Spleen (tissue), 11 donors: ENCODE measurements at regions not wholly inside any gene's neighbourhood (a gene's known extent, or its start where the extent isn't known, plus 50 kb on each side); places are given as distances from the start of the nearest gene placed in this dataset.
A peak's percentile ranks its signal among the peaks of the same experiment; 100 is the strongest.

Source experiments
- DNase-seq: peaks from one replicate; pipeline ENCODE4 v3.0.0-alpha.2; 2020
- H3K27ac ChIP-seq, 8 donors: fragments of 200-600 bp; sonication (generic) in 7 of 8; 1 replicate in 4 of 8; 2 replicates in 4 of 8; pipeline versions ENCODE4 v1.5.0 to v1.8.0; 2016 to 2021; ENCODE audit warnings: inconsistent platforms in 4 of 8, mild to moderate bottlenecking in 4 of 8, moderate library complexity in 1 of 8
- H3K27me3 ChIP-seq, 7 donors: fragments of 200-600 bp; sonication (generic) in 6 of 7; replicated peaks in 1 of 7; 1 replicate in 4 of 7; 2 replicates in 3 of 7; pipeline versions ENCODE4 v1.5.0 to v1.8.0; 2016 to 2021; ENCODE audit warnings: inconsistent platforms in 3 of 7, mild to moderate bottlenecking in 1 of 7
- H3K36me3 ChIP-seq, 6 donors: fragments of 200-600 bp; sonication (generic) in 5 of 6; 1 replicate in 4 of 6; 2 replicates in 2 of 6; pipeline versions ENCODE4 v1.5.0 to v1.8.0; 2016 to 2021; ENCODE audit warnings: inconsistent platforms in 2 of 6
- H3K4me1 ChIP-seq, 6 donors: fragments of 200-600 bp; sonication (generic) in 5 of 6; 1 replicate in 3 of 6; 2 replicates in 3 of 6; pipeline versions ENCODE4 v1.5.0 to v1.8.0; 2016 to 2021; ENCODE audit warnings: inconsistent platforms in 3 of 6
- H3K4me3 ChIP-seq, 8 donors: fragments of 200-600 bp; sonication (generic) in 7 of 8; 1 replicate in 4 of 8; 2 replicates in 4 of 8; pipeline versions ENCODE4 v1.5.0 to v1.8.0; 2016 to 2021; ENCODE audit warnings: inconsistent platforms in 4 of 8, mild to moderate bottlenecking in 4 of 8, moderate library complexity in 2 of 8
- H3K9me3 ChIP-seq, 8 donors: fragments of 200-600 bp; sonication (generic) in 7 of 8; 1 replicate in 4 of 8; 2 replicates in 4 of 8; pipeline versions ENCODE4 v1.5.0 to v1.8.0; 2016 to 2021; ENCODE audit warnings: inconsistent platforms in 4 of 8
- CTCF ChIP-seq, 11 experiments: fragments of 200-600 bp in 7 of 11; fragments of 450-650 bp in 4 of 11; sonication (generic) in 4 of 11; IDR thresholded peaks in 8 of 11; conservative IDR thresholded peaks in 3 of 11; 1 replicate in 7 of 11; 2 replicates in 4 of 11; pipeline versions ENCODE4 v1.4.0 to v1.8.0; 2016 to 2021; ENCODE audit warnings: antibody characterized with exemption in 11 of 11, inconsistent platforms in 4 of 11, mild to moderate bottlenecking in 1 of 11
- POLR2A ChIP-seq, 3 donors: fragments of 450-650 bp; IDR thresholded peaks; one replicate each; pipeline ENCODE4 v1.5.1; 2017; ENCODE audit warnings: antibody characterized with exemption in 3 of 3, mild to moderate bottlenecking in 1 of 3
- POLR2AphosphoS5 ChIP-seq, 3 donors: sonication (generic); formaldehyde crosslinking; IDR thresholded peaks; one replicate each; pipeline ENCODE4 v1.5.1; 2017; ENCODE audit warnings: antibody characterized with exemption in 3 of 3
- WGBS, 5 donors: extraction: QIAGEN DNeasy Blood & Tissue Kit in 3 of 5; methylation state at CpG; one replicate each; pipeline versions ENCODE4 v1.1.5 to v1.1.7; 2013 to 2018; 5-methylcytosine and 5-hydroxymethylcytosine counted together
- intact Hi-C: fragments of 100-400 bp; cut with DNase I; formaldehyde crosslinking; loops from one replicate; pipeline ENCODE4 v1.15.0; 2023; ENCODE audit warnings: low total_unique reads
- donor health status: healthy with polysubstance abuse.
- donor health status: DM: no; HTN: no; CAD: no; lungs with moderate emphysema.
- donor health status: DM: no; HTN: no; CAD: no.
- donor health status: Bipolar disorder and iron deficiency.
- donor health status: healthy.
- donor health status: DM: no; HTN: no; CAD: no.
- donor health status: DM: yes; HTN: yes; CAD: no.

- no peak overlapping the region for H3K4me3 ChIP-seq
- no peaks in the 10 kb centered on the region for H3K9me3 ChIP-seq
- 78 to 93% (median 84%) methylated on average over 6 to 10 of the region's 10 CpGs for WGBS, 5 donors
- no peak overlapping the region for H3K27ac ChIP-seq
- peaks cover 6 to 83% (median 42%) of the 10 kb centered on the region in 6 donors for H3K4me1 ChIP-seq
- H3K27me3 ChIP-seq = peaks cover 0 to 41% (median 0%) of the 10 kb centered on the region in 7 donors
- TF ChIP-seq POLR2AphosphoS5 (IDR thresholded peaks at IDR 0.05) (no peak), CTCF (IDR thresholded peaks at IDR 0.05 in 8 of 11, conservative IDR thresholded peaks at IDR 0.05 in 3 of 11) (no peak), POLR2A (IDR thresholded peaks at IDR 0.05) (no peak)
- H3K36me3 ChIP-seq = no peaks in the 10 kb centered on the region
- DNase-seq = no peak
- intact Hi-C loops = loop anchor here (10.0 kb wide), 1 partner anchor 178 kb away; no protein-coding TSS in a partner anchor
These were observed 59.8 kb upstream of the DLK1 start for GRCh38 chr14:100666851-100667250.

- no peaks in the 10 kb centered on the region for H3K9me3 ChIP-seq
- intact Hi-C loops = loop anchor here (10.0 kb wide), 1 partner anchor 177 kb away; no protein-coding TSS in a partner anchor
- no peak overlapping the region for H3K27ac ChIP-seq
- H3K27me3 ChIP-seq = peaks cover 0 to 48% (median 0%) of the 10 kb centered on the region in 7 donors
- H3K4me3 ChIP-seq = no peak overlapping the region
- 67 to 91% (median 86%) methylated on average over 7 to 19 of the region's 19 CpGs for WGBS, 5 donors
- H3K36me3 ChIP-seq = no peaks in the 10 kb centered on the region
- no peak for TF ChIP-seq POLR2A (IDR thresholded peaks at IDR 0.05)
- TF ChIP-seq CTCF (IDR thresholded peaks at IDR 0.05 in 8 of 11, conservative IDR thresholded peaks at IDR 0.05 in 3 of 11) = no peak
- no peak for TF ChIP-seq POLR2AphosphoS5 (IDR thresholded peaks at IDR 0.05)
- DNase-seq = no peak
- peaks cover 6 to 79% (median 41%) of the 10 kb centered on the region in 6 donors for H3K4me1 ChIP-seq
These were observed 59.0 kb upstream of the DLK1 start for GRCh38 chr14:100667656-100668055.

GRCh38 chr14:100668352-100668751 is 58.3 kb upstream of the DLK1 start:
- Histone ChIP-seq H3K4me1 (peaks cover 4 to 79% (median 39%) of the 10 kb centered on the region in 6 donors), H3K9me3 (no peaks in the 10 kb centered on the region), H3K27me3 (peaks cover 0 to 55% (median 0%) of the 10 kb centered on the region in 7 donors), H3K4me3 (no peak overlapping the region), H3K27ac (no peak overlapping the region), H3K36me3 (no peaks in the 10 kb centered on the region)
- WGBS, 5 donors = 91 to 98% (median 94%) methylated on average over 2 to 6 of the region's 6 CpGs
- DNase-seq = no peak
- intact Hi-C loops = loop anchor here (10.0 kb wide), 1 partner anchor 176 kb away; no protein-coding TSS in a partner anchor
- no peak for TF ChIP-seq CTCF (IDR thresholded peaks at IDR 0.05 in 8 of 11, conservative IDR thresholded peaks at IDR 0.05 in 3 of 11)
- no peak for TF ChIP-seq POLR2AphosphoS5 (IDR thresholded peaks at IDR 0.05)
- TF ChIP-seq POLR2A (IDR thresholded peaks at IDR 0.05) = no peak

GRCh38 chr14:100669011-100669412 is 57.7 kb upstream of the DLK1 start:
- no peak for DNase-seq
- TF ChIP-seq POLR2A (IDR thresholded peaks at IDR 0.05) = no peak
- TF ChIP-seq POLR2AphosphoS5 (IDR thresholded peaks at IDR 0.05) = no peak
- TF ChIP-seq CTCF (IDR thresholded peaks at IDR 0.05 in 8 of 11, conservative IDR thresholded peaks at IDR 0.05 in 3 of 11) = no peak
- WGBS, 5 donors = 10 to 56% (median 47%) methylated on average over 4 to 9 of the region's 9 CpGs
- intact Hi-C loops = loop anchor here (10.0 kb wide), 1 partner anchor 176 kb away; no protein-coding TSS in a partner anchor
- peaks cover 0 to 62% (median 0%) of the 10 kb centered on the region in 7 donors for H3K27me3 ChIP-seq
- no peaks in the 10 kb centered on the region for H3K36me3 ChIP-seq
- H3K4me1 ChIP-seq = peaks cover 4 to 78% (median 35%) of the 10 kb centered on the region in 6 donors
- H3K4me3 ChIP-seq = no peak overlapping the region
- H3K9me3 ChIP-seq = no peaks in the 10 kb centered on the region
- peak overlapping the region in 2 of 8 donors; percentile 4 to 33 for H3K27ac ChIP-seq
